WTC11 (cell line): ENCODE measurements at regions not wholly inside any gene's neighbourhood (a gene's known extent, or its start where the extent isn't known, plus 50 kb on each side); places are given as distances from the start of the nearest gene placed in this dataset.

Experiments
- ATF3 ChIP-seq: sonication (generic); formaldehyde crosslinking; conservative IDR thresholded peaks from 2 replicates; pipeline ENCODE4 v1.8.1; 2022; ENCODE audit warnings: mild to moderate bottlenecking, missing genetic modification reagents
- CTCF ChIP-seq: fragments of 200-600 bp; IDR thresholded peaks from 2 replicates; pipeline ENCODE4 v1.8.0; 2022; ENCODE audit warnings: antibody characterized with exemption
- ELF4 ChIP-seq: sonication (generic); formaldehyde crosslinking; IDR thresholded peaks from 2 replicates; pipeline ENCODE4 v1.8.1; 2022; ENCODE audit warnings: low read depth, mild to moderate bottlenecking, moderate library complexity, missing genetic modification reagents
- FOXP1 ChIP-seq: sonication (generic); formaldehyde crosslinking; IDR thresholded peaks from 2 replicates; pipeline ENCODE4 v1.8.0; 2022; ENCODE audit warnings: missing genetic modification reagents, mild to moderate bottlenecking, moderate library complexity, borderline replicate concordance
- GABPB1 ChIP-seq: sonication (generic); formaldehyde crosslinking; IDR thresholded peaks from 2 replicates; pipeline ENCODE4 v1.8.1; 2023; ENCODE audit warnings: mild to moderate bottlenecking, missing genetic modification reagents
- JUN ChIP-seq: sonication (generic); formaldehyde crosslinking; IDR thresholded peaks from 2 replicates; pipeline ENCODE4 v1.8.0; 2023; ENCODE audit warnings: mild to moderate bottlenecking, missing genetic modification reagents
- MLX ChIP-seq: sonication (generic); formaldehyde crosslinking; IDR thresholded peaks from 2 replicates; pipeline ENCODE4 v1.8.1; 2023; ENCODE audit warnings: mild to moderate bottlenecking, missing genetic modification reagents, moderate library complexity
- SP1 ChIP-seq: sonication (generic); formaldehyde crosslinking; conservative IDR thresholded peaks from 2 replicates; pipeline ENCODE4 v1.8.1; 2022; ENCODE audit warnings: missing genetic modification reagents
- STAT6 ChIP-seq: sonication (generic); formaldehyde crosslinking; conservative IDR thresholded peaks from 2 replicates; pipeline ENCODE4 v1.8.1; 2023; ENCODE audit warnings: mild to moderate bottlenecking, low read depth, missing genetic modification reagents, moderate library complexity
- USF1 ChIP-seq: sonication (generic); formaldehyde crosslinking; IDR thresholded peaks from 2 replicates; pipeline ENCODE4 v1.8.0; 2022; ENCODE audit warnings: mild to moderate bottlenecking, missing genetic modification reagents
- ZNF121 ChIP-seq: sonication (generic); formaldehyde crosslinking; IDR thresholded peaks from 2 replicates; pipeline ENCODE4 v1.8.0; 2023; ENCODE audit warnings: missing genetic modification reagents

- TF ChIP-seq SP1 (CRISPR knock-in tag): no peak
- no peak for TF ChIP-seq JUN (CRISPR knock-in tag)
- TF ChIP-seq CTCF: no peak
- TF ChIP-seq USF1 (CRISPR knock-in tag): no peak
- TF ChIP-seq STAT6 (CRISPR knock-in tag): no peak
- TF ChIP-seq GABPB1 (CRISPR knock-in tag): no peak
- TF ChIP-seq FOXP1 (CRISPR knock-in tag): no peak; the same call in 1 of the 2 replicates
- no peak for TF ChIP-seq MLX
- no peak for TF ChIP-seq ZNF121 (CRISPR knock-in tag)
- TF ChIP-seq ELF4 (CRISPR knock-in tag): no peak
- no peak for TF ChIP-seq ATF3 (CRISPR knock-in tag)
Measured at GRCh38 chr2:240205348-240205747, 64.9 kb upstream of the OTOS start.
